K562 (cell line): ENCODE measurements at regions not wholly inside any gene's neighbourhood (a gene's known extent, or its start where the extent isn't known, plus 50 kb on each side); places are given as distances from the start of the nearest gene placed in this dataset.

Source experiments
- CTCF ChIP-seq, 3 experiments: IDR thresholded peaks in 2 of 3; conservative IDR thresholded peaks in 1 of 3; 2 replicates each; pipeline ENCODE4 v1.5.1; 2011 to 2012; ENCODE audit warnings: low read length in 3 of 3, mild to moderate bottlenecking in 3 of 3, control low read depth in 2 of 3, improper control_type of control experiment in 1 of 3, inconsistent platforms in 1 of 3, low read depth in 1 of 3, mixed read lengths in 1 of 3, moderate library complexity in 1 of 3; ENCODE audit not compliant: insufficient read depth in 2 of 3
- E2F6 ChIP-seq, 2 experiments: IDR thresholded peaks; 2 replicates each; pipeline ENCODE4 v1.6.1; 2011; ENCODE audit warnings: borderline replicate concordance in 1 of 2, control low read depth in 1 of 2, low read depth in 1 of 2, low read length in 1 of 2, mild to moderate bottlenecking in 1 of 2, mixed read lengths in 1 of 2, moderate library complexity in 1 of 2; ENCODE audit not compliant: insufficient read depth in 1 of 2, insufficient read length in 1 of 2, poor library complexity in 1 of 2, severe bottlenecking in 1 of 2; ENCODE audit errors: extremely low read depth in 1 of 2
- KDM1A ChIP-seq, 2 experiments: fragments of 450-650 bp; IDR thresholded peaks; 2 replicates each; pipeline ENCODE4 v1.6.1; 2016; ENCODE audit warnings: mild to moderate bottlenecking in 2 of 2
- PKNOX1 ChIP-seq: fragments of 450-650 bp; IDR thresholded peaks from 2 replicates; pipeline ENCODE4 v1.6.1; 2016
- POLR2A ChIP-seq: fragments of 450-650 bp; conservative IDR thresholded peaks from 2 replicates; pipeline ENCODE4 v1.6.1; 2016
- RBBP5 ChIP-seq: fragments of 200-600 bp; sonication (generic); IDR thresholded peaks from 2 replicates; pipeline ENCODE4 v1.6.1; 2012; ENCODE audit warnings: borderline replicate concordance, mild to moderate bottlenecking, low read length, control low read depth, inconsistent platforms; ENCODE audit not compliant: insufficient read depth, poor library complexity, severe bottlenecking
- ZBTB1 ChIP-seq: sonication (generic); formaldehyde crosslinking; IDR thresholded peaks from 2 replicates; pipeline ENCODE4 v1.8.1; 2023; ENCODE audit warnings: missing genetic modification reagents, low read depth, mild to moderate bottlenecking, borderline replicate concordance
- TF ChIP-seq, protein P1 (sequence below): fragments of 250-450 bp; sonication (Bioruptor Pico); IDR thresholded peaks from 2 replicates; pipeline ENCODE4 v1.8.0; 2022; ENCODE audit warnings: moderate library complexity, mild to moderate bottlenecking, inconsistent platforms

DNA sequence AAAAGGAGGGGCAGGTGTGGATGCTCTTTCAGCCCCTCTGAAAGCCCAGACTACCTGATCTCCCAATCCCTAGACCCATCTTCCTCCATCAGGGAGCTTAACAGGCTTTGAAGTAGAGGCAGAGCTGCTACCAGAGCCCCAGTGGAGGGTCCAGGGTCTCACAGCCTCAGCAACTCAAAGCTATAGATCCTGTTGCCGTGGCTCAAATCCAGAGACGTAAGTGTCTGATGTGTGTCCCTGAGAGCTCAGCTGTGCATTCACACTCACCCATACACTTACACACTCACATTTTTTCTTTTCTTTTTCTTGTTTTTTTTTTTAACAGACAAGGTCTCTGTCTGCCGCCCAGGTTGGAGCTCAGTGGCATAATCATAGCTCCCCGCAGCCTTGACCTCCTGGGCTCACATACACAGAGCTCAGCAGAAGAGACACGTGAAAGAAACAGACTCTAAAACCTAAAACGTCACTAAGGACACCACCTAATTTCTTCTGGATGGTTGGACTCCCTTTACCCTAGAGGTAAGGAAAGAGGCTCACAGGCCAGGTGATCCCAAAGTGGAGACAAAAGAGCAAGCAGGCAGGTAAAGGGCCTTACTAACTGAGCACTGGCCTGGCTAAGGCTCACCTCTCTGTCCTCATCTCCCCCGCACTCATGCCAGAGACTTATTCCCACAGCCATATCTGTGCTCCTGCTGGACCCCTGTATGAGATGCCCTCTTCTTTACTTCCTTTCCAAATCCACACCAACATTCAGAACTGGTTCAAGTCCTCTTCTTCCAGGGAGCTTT, 80.7 kb downstream of the SCN11A start:
- TF ChIP-seq ZBTB1 (CRISPR knock-in tag) (no peak), KDM1A (IDR thresholded peaks at IDR 0.05) (no peak), POLR2A (no peak), E2F6 (IDR thresholded peaks at IDR 0.05; ENCODE audit: borderline replicate concordance in 1 of 2, extremely low read depth in 1 of 2, insufficient read depth in 1 of 2, insufficient read length in 1 of 2, low read depth in 1 of 2, low read length in 1 of 2, poor library complexity in 1 of 2, severe bottlenecking in 1 of 2) (no peak), RBBP5 (no peak), CTCF (IDR thresholded peaks at IDR 0.05 in 2 of 3, conservative IDR thresholded peaks at IDR 0.05 in 1 of 3; ENCODE audit: insufficient read depth in 2 of 3, low read depth in 1 of 3, low read length in 3 of 3) (no peak), PKNOX1 (no peak)
- TF ChIP-seq, protein P1, sequence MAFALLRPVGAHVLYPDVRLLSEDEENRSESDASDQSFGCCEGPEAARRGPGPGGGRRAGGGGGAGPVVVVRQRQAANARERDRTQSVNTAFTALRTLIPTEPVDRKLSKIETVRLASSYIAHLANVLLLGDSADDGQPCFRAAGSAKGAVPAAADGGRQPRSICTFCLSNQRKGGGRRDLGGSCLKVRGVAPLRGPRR (CRISPR knock-in tag) = no peak
